GM12875 (cell line): ENCODE measurements at regions not wholly inside any gene's neighbourhood (a gene's known extent, or its start where the extent isn't known, plus 50 kb on each side); places are given as distances from the start of the nearest gene placed in this dataset.

ENCODE experiments used
- H3K4me3 ChIP-seq: one replicate; pipeline ENCODE4 v1.5.1; 2011; ENCODE audit warnings: low read depth, low read length, control low read depth
- CTCF ChIP-seq: IDR thresholded peaks from 2 replicates; pipeline ENCODE4 v1.5.1; 2011; ENCODE audit warnings: low read depth, mild to moderate bottlenecking, control low read depth, inconsistent platforms, low read length, moderate library complexity, borderline replicate concordance; ENCODE audit not compliant: insufficient read depth

- no peak for TF ChIP-seq CTCF
- H3K4me3 ChIP-seq = no peak overlapping the region
Measured at GRCh38 chr1:185401019-185401418, 84.0 kb upstream of the IVNS1ABP start.

GRCh38 chr1:185400052-185400451 lies 83.0 kb upstream of the IVNS1ABP start:
- no peak for TF ChIP-seq CTCF

DNA sequence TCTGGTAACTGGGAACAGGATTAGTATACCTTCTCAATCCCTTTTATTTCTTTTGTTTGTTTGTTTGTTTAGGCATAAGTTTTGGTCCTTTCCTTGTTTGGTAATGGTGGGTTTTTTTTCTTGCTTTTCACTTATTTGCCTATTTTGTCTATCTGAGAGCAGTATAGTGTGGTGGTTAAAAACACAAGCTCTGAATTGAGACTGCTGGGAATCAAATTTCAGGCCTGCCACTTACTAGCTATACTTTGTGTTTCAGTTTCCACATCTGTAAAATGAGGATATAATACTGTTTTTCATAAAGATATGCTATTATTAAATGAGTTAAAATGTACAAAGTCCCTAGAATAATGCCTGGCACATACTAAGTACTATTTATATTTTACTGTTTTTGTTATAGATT lies 81.6 kb upstream of the IVNS1ABP start:
- H3K4me3 ChIP-seq = no peak overlapping the region
- TF ChIP-seq CTCF = no peak

More at GRCh38 chr1:185400052-185400451, 83.0 kb upstream of the IVNS1ABP start:
- no peak overlapping the region for H3K4me3 ChIP-seq

GRCh38 chr1:185398022-185398421 lies 81.0 kb upstream of the IVNS1ABP start:
- no peak for TF ChIP-seq CTCF
- H3K4me3 ChIP-seq = no peak overlapping the region

GRCh38 chr1:185397183-185397582 lies 80.1 kb upstream of the IVNS1ABP start:
- TF ChIP-seq CTCF = no peak
- no peak overlapping the region for H3K4me3 ChIP-seq

- no peak overlapping the region for H3K4me3 ChIP-seq
- TF ChIP-seq CTCF = no peak
Measured at GRCh38 chr1:185396126-185396525, 79.1 kb upstream of the IVNS1ABP start.

DNA sequence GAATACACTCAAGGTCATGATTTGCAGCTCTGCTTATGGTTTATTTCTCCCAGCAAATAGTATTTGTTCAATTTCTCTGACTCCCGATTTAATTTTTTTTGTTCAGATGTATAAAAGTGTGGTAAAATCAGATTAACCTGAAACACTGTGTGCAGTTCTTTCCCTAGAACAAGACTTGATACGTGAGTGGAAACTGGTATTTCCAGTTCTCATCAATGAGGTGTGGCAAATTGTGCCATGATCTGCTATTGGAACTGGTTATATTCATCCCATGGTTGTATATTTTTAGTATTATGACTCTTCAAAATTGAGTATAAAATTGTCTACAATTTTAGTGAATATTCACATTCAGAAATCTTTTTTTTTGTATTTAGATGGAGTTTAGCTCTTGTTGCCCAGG lies 76.8 kb upstream of the IVNS1ABP start:
- H3K4me3 ChIP-seq = no peak overlapping the region
- no peak for TF ChIP-seq CTCF
